ENCODE measurements at regions not wholly inside any gene's neighbourhood (a gene's known extent, or its start where the extent isn't known, plus 50 kb on each side); places are given as distances from the start of the nearest gene placed in this dataset.

DNA sequence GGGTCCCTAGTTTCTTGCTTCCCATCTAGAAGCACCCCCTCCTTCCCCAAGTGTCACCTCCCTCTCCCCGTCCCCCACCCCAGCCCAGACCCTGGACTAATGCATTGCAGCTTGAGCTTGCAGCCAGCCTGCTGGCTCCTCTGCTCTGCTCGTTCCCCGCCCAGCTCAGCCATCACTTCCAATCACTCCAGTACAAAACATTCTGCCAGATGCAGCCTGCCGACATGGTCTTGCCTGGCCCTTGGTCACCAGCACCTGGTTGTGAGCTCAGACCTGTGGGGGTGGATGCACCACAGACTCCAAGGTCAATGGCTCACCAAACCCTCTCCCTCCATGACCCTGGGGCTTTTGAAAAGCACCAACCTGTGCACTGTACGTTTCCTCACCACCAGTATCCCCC is 172.9 kb upstream of the SMIM23 start:
- no peak for TF ChIP-seq CTCF (IDR thresholded peaks at IDR 0.05; ENCODE audit: poor library complexity, severe bottlenecking)
- no peak for TF ChIP-seq MXI1 (conservative IDR thresholded peaks at IDR 0.05; ENCODE audit: poor library complexity, severe bottlenecking)
- no peak for TF ChIP-seq EZH2 (IDR thresholded peaks at IDR 0.05; ENCODE audit: borderline replicate concordance, insufficient read depth, low read length, poor library complexity, severe bottlenecking)
- no peak for TF ChIP-seq RAD21 (conservative IDR thresholded peaks at IDR 0.05)
- TF ChIP-seq POLR2AphosphoS5 (IDR thresholded peaks at IDR 0.05) = no peak
- no peak for TF ChIP-seq TAF1 (IDR thresholded peaks at IDR 0.05; ENCODE audit: low read depth)
- TF ChIP-seq SMC3 (conservative IDR thresholded peaks at IDR 0.05; ENCODE audit: poor library complexity) = no peak
- no peak for TF ChIP-seq REST (IDR thresholded peaks at IDR 0.05; ENCODE audit: borderline replicate concordance)
- TF ChIP-seq EP300 (conservative IDR thresholded peaks at IDR 0.05; ENCODE audit: poor library complexity, severe bottlenecking) = no peak
- Histone ChIP-seq H3K4me3 (ENCODE audit: low read length) (no peak overlapping the region), H3K9me3 (ENCODE audit: low read length) (no peaks in the 10 kb centered on the region), H2AFZ (ENCODE audit: low read depth, low read length) (no peak overlapping the region), H3K79me2 (replicated peaks; ENCODE audit: insufficient read depth, low read length) (no peaks in the 10 kb centered on the region), H3K4me2 (ENCODE audit: low read length) (no peak overlapping the region), H4K20me1 (ENCODE audit: insufficient read depth) (no peaks in the 10 kb centered on the region), H3K9ac (ENCODE audit: low read length) (no peak overlapping the region), H3F3A (ENCODE audit: insufficient read depth, low read length, poor library complexity, severe bottlenecking) (no peaks in the 10 kb centered on the region), H3K9me2 (ENCODE audit: insufficient read depth, low read length) (no peaks in the 10 kb centered on the region), H3K27me3 (ENCODE audit: insufficient read depth, low read depth, low read length) (peaks cover 6% of the 10 kb centered on the region), H3K36me3 (ENCODE audit: insufficient read depth, low read length) (no peaks in the 10 kb centered on the region), H3K27ac (ENCODE audit: low read length) (no peak overlapping the region)

GRCh38 chr5:171614511-171614910 is 171.1 kb upstream of the SMIM23 start:
- no peaks in the 10 kb centered on the region for H3K9me2 ChIP-seq (ENCODE audit: insufficient read depth, low read length)
- H2AFZ ChIP-seq (ENCODE audit: low read depth, low read length) = no peak overlapping the region
- H3K27ac ChIP-seq (ENCODE audit: low read length) = no peak overlapping the region
- no peaks in the 10 kb centered on the region for H3K79me2 ChIP-seq (replicated peaks; ENCODE audit: insufficient read depth, low read length)
- H3K27me3 ChIP-seq (ENCODE audit: insufficient read depth, low read depth, low read length) = peaks cover 6% of the 10 kb centered on the region
- H3F3A ChIP-seq (ENCODE audit: insufficient read depth, low read length, poor library complexity, severe bottlenecking) = no peaks in the 10 kb centered on the region
- TF ChIP-seq CTCF (IDR thresholded peaks at IDR 0.05; ENCODE audit: poor library complexity, severe bottlenecking) (no peak), EZH2 (IDR thresholded peaks at IDR 0.05; ENCODE audit: borderline replicate concordance, insufficient read depth, low read length, poor library complexity, severe bottlenecking) (no peak), POLR2AphosphoS5 (IDR thresholded peaks at IDR 0.05) (no peak), MXI1 (conservative IDR thresholded peaks at IDR 0.05; ENCODE audit: poor library complexity, severe bottlenecking) (no peak), RAD21 (conservative IDR thresholded peaks at IDR 0.05) (no peak), REST (IDR thresholded peaks at IDR 0.05; ENCODE audit: borderline replicate concordance) (no peak), TAF1 (IDR thresholded peaks at IDR 0.05; ENCODE audit: low read depth) (no peak), SMC3 (conservative IDR thresholded peaks at IDR 0.05; ENCODE audit: poor library complexity) (no peak), EP300 (conservative IDR thresholded peaks at IDR 0.05; ENCODE audit: poor library complexity, severe bottlenecking) (no peak)
- no peaks in the 10 kb centered on the region for H4K20me1 ChIP-seq (ENCODE audit: insufficient read depth)
- no peaks in the 10 kb centered on the region for H3K9me3 ChIP-seq (ENCODE audit: low read length)
- no peak overlapping the region for H3K4me2 ChIP-seq (ENCODE audit: low read length)
- H3K4me3 ChIP-seq (ENCODE audit: low read length) = no peak overlapping the region
- no peak overlapping the region for H3K9ac ChIP-seq (ENCODE audit: low read length)
- no peaks in the 10 kb centered on the region for H3K36me3 ChIP-seq (ENCODE audit: insufficient read depth, low read length)

Measured in neural cell (in vitro differentiated cells).